ENCODE measurements at regions not wholly inside any gene's neighbourhood (a gene's known extent, or its start where the extent isn't known, plus 50 kb on each side); places are given as distances from the start of the nearest gene placed in this dataset.

- Histone ChIP-seq H3K27ac (no peak overlapping the region), H3K9ac (ENCODE audit: low read depth in 2 of 2, low read length in 2 of 2) (no peak overlapping the region), H3K4me3 (no peak overlapping the region), H3K9me3 (no peaks in the 10 kb centered on the region), H3K36me3 (no peaks in the 10 kb centered on the region), H3K27me3 (no peaks in the 10 kb centered on the region), H3K4me1 (no peaks in the 10 kb centered on the region)
- no peak for DNase-seq
- intact Hi-C loops (cut with DNase I) = no loop called here
- no peak for TF ChIP-seq CTCF (IDR thresholded peaks at IDR 0.05)
Observed at GRCh38 chr13:93145199-93145598, 81.4 kb upstream of the GPC6 start.

- no peak overlapping the region for H3K27ac ChIP-seq
- DNase-seq = no peak
- H3K4me1 ChIP-seq = no peaks in the 10 kb centered on the region
- intact Hi-C loops (cut with DNase I) = no loop called here
- no peak overlapping the region for H3K4me3 ChIP-seq
- H3K27me3 ChIP-seq = no peaks in the 10 kb centered on the region
- no peaks in the 10 kb centered on the region for H3K36me3 ChIP-seq
- no peaks in the 10 kb centered on the region for H3K9me3 ChIP-seq
- H3K9ac ChIP-seq (ENCODE audit: low read depth in 2 of 2, low read length in 2 of 2) = no peak overlapping the region
- no peak for TF ChIP-seq CTCF (IDR thresholded peaks at IDR 0.05)
Observed at GRCh38 chr13:93146584-93147297, 79.9 kb upstream of the GPC6 start.

- Histone ChIP-seq H3K4me3 (no peak overlapping the region), H3K36me3 (no peaks in the 10 kb centered on the region), H3K27me3 (no peaks in the 10 kb centered on the region), H3K27ac (no peak overlapping the region), H3K9me3 (no peaks in the 10 kb centered on the region), H3K4me1 (no peaks in the 10 kb centered on the region), H3K9ac (ENCODE audit: low read depth in 2 of 2, low read length in 2 of 2) (no peak overlapping the region)
- intact Hi-C loops (cut with DNase I) = no loop called here
- no peak for DNase-seq
- TF ChIP-seq CTCF (IDR thresholded peaks at IDR 0.05) = no peak
Observed at GRCh38 chr13:93147298-93147645, 79.3 kb upstream of the GPC6 start.

- H3K4me1 ChIP-seq = no peaks in the 10 kb centered on the region
- no peaks in the 10 kb centered on the region for H3K36me3 ChIP-seq
- H3K9ac ChIP-seq (ENCODE audit: low read depth in 2 of 2, low read length in 2 of 2) = no peak overlapping the region
- intact Hi-C loops (cut with DNase I) = no loop called here
- DNase-seq = no peak
- no peak overlapping the region for H3K27ac ChIP-seq
- TF ChIP-seq CTCF (IDR thresholded peaks at IDR 0.05) = no peak
- H3K27me3 ChIP-seq = no peaks in the 10 kb centered on the region
- H3K4me3 ChIP-seq = no peak overlapping the region
- no peaks in the 10 kb centered on the region for H3K9me3 ChIP-seq
Observed at GRCh38 chr13:93147946-93148345, 78.7 kb upstream of the GPC6 start.

GRCh38 chr13:93151277-93151676 lies 75.3 kb upstream of the GPC6 start:
- no peaks in the 10 kb centered on the region for H3K36me3 ChIP-seq
- intact Hi-C loops (cut with DNase I) = no loop called here
- no peak for TF ChIP-seq CTCF (IDR thresholded peaks at IDR 0.05)
- no peaks in the 10 kb centered on the region for H3K9me3 ChIP-seq
- no peak for DNase-seq
- H3K4me3 ChIP-seq = no peak overlapping the region
- no peak overlapping the region for H3K9ac ChIP-seq (ENCODE audit: low read depth in 2 of 2, low read length in 2 of 2)
- no peaks in the 10 kb centered on the region for H3K27me3 ChIP-seq
- no peaks in the 10 kb centered on the region for H3K4me1 ChIP-seq
- H3K27ac ChIP-seq = no peak overlapping the region
